ENCODE measurements at regions not wholly inside any gene's neighbourhood (a gene's known extent, or its start where the extent isn't known, plus 50 kb on each side); places are given as distances from the start of the nearest gene placed in this dataset.

DNA sequence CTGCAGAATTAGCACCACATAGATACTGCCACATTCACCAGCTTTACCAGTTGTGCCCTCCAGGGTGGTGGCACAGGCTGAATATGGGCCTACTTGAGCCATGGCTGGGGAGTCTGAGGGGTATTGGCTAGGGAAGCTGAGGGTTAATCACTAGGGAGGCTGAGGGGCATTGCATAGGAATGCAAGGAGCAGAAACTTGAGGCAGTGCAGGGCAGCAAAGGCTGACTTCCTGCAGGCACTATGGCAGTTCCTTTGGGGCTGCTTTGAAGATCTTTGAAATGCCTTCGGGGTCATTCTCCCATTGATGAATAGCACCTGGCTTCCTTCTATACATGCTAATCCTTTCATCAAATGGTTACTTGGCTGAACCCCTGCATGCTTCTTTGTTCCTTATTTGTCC lies 171.5 kb downstream of the RCN1 start:
- Histone ChIP-seq H3K36me3 (no peaks in the 10 kb centered on the region), H3K9me3 (replicated peaks) (no peaks in the 10 kb centered on the region), H3K27ac (no peak overlapping the region), H3K27me3 (replicated peaks) (peaks cover 13% of the 10 kb centered on the region), H3K4me3 (no peak overlapping the region), H3K4me1 (replicated peaks) (no peaks in the 10 kb centered on the region)
- DNase-seq (ENCODE audit: low read depth in 1 of 2, low spot score in 2 of 2) = no peak

DNA sequence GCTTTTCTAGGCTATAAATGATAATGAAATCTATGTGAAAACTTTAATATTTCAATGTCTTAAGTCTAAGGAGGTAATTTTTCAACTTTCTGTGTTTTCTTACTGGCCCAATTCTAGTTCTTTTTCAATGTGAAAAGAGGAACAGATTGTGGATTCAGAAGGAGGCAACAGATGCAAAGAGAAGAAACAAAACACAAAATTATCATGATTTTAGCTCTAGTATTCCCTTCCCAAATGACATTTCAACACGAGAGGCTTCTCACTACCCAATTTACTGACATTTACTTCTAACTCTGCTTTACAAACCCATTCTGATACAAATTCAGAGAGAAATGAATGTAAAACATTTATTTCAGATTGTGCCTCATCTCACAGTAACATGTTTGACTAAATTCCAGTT lies 169.4 kb downstream of the WT1 start:
- no peak overlapping the region for H3K4me3 ChIP-seq
- no peak for DNase-seq (ENCODE audit: low read depth in 1 of 2, low spot score in 2 of 2)
- H3K27me3 ChIP-seq (replicated peaks) = peaks cover 13% of the 10 kb centered on the region
- no peaks in the 10 kb centered on the region for H3K9me3 ChIP-seq (replicated peaks)
- no peaks in the 10 kb centered on the region for H3K4me1 ChIP-seq (replicated peaks)
- no peaks in the 10 kb centered on the region for H3K36me3 ChIP-seq
- H3K27ac ChIP-seq = no peak overlapping the region

DNA sequence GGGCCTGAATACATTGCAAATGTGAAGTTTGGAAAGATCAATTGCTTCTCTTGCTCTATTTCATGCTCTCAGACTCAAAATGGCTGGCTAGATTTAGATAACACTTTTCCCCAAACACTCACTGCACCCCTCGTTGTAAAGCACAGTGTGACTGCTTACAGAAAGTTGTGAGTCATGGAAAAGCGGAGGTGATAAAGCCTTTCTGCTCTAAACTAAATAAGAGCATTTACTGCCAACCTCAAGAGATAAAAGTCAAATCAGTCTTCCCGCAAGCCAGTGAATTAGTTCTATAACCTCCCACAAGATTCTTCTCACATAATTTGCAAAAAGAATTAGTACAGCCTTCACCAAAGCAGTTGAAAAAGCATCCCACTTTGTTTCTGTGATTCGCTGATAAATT lies 168.7 kb downstream of the WT1 start:
- peaks cover 15% of the 10 kb centered on the region for H3K27me3 ChIP-seq (replicated peaks)
- no peak overlapping the region for H3K4me3 ChIP-seq
- H3K4me1 ChIP-seq (replicated peaks) = no peaks in the 10 kb centered on the region
- no peaks in the 10 kb centered on the region for H3K36me3 ChIP-seq
- DNase-seq (ENCODE audit: low read depth in 1 of 2, low spot score in 2 of 2) = no peak
- H3K27ac ChIP-seq = no peak overlapping the region
- H3K9me3 ChIP-seq (replicated peaks) = no peaks in the 10 kb centered on the region

DNA sequence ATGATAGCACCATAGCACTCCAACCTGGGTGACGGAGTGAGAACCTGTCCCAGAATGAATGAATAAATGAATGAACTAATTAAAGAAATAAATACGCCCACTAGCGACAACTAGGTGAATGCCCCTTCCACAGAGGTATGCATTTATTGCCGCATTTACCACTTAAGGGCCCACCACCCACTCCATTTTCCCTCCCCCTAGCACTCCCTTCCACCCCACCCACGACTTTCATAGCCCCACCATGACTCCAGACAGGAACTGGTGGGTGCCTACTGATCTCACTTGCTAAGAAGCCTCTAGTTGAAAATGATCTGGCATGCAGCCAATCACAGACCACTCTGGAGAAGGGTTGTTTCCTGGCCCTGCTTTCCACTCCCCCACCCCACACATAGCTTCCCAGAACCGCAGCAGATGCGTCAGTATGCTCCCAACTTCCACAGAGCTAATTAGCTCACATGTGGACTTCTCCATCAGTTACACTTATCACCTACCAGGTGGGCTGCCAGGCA lies 167.6 kb downstream of the WT1 start:
- Histone ChIP-seq H3K4me3 (no peak overlapping the region), H3K36me3 (no peaks in the 10 kb centered on the region), H3K27me3 (replicated peaks) (peaks cover 18% of the 10 kb centered on the region), H3K27ac (no peak overlapping the region), H3K4me1 (replicated peaks) (no peaks in the 10 kb centered on the region), H3K9me3 (replicated peaks) (no peaks in the 10 kb centered on the region)
- DNase-seq (ENCODE audit: low read depth in 1 of 2, low spot score in 2 of 2) = no peak

DNA sequence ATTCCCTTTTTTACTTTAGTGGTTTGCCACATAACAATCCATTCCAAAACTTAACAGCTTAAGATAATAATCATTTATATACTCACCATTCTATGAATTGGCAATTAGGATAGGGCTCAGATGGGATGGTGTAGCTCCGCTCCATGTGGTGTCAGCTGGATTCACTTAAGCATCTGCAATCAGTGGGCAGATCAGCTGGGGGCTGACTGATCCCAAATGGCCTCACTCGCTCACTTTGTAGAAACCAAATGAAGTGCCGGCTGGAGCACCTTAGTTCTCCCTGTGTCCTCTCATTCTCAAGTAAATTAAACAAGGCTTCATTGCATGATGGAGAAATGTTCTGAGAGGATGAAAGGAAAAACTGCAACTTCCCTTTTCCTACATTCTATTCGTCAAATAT lies 161.4 kb downstream of the WT1 start:
- Histone ChIP-seq H3K4me3 (no peak overlapping the region), H3K4me1 (replicated peaks) (no peaks in the 10 kb centered on the region), H3K27ac (no peak overlapping the region), H3K9me3 (replicated peaks) (no peaks in the 10 kb centered on the region), H3K27me3 (replicated peaks) (0 out of 2 replicates have a peak, but pooled peaks cover 5% of the 10 kb centered on the region), H3K36me3 (no peaks in the 10 kb centered on the region)
- no peak for DNase-seq (ENCODE audit: low read depth in 1 of 2, low spot score in 2 of 2)

DNA sequence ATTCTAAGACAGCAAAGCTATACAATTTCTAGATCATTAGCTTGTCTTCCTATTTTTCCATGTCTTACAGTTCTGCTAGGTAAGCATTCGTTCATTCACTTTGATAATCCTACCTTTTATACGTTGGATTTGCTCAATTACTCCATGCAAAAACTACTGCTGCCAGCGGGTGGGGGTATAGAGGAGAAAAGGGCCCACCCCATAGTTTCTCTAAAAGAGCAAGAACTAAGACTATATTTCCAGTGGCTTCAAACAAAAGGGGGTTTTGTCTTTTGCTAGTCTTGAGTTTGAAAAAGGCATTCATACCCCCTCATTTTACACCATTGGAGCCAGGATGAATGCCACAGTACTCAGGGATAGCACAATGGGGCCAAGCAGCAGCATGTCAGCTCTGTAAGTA lies 155.7 kb downstream of the WT1 start:
- Histone ChIP-seq H3K4me1 (replicated peaks) (no peaks in the 10 kb centered on the region), H3K27ac (no peak overlapping the region), H3K27me3 (replicated peaks) (no peaks in the 10 kb centered on the region), H3K9me3 (replicated peaks) (no peaks in the 10 kb centered on the region), H3K36me3 (no peaks in the 10 kb centered on the region), H3K4me3 (no peak overlapping the region)
- no peak for DNase-seq (ENCODE audit: low read depth in 1 of 2, low spot score in 2 of 2)

DNA sequence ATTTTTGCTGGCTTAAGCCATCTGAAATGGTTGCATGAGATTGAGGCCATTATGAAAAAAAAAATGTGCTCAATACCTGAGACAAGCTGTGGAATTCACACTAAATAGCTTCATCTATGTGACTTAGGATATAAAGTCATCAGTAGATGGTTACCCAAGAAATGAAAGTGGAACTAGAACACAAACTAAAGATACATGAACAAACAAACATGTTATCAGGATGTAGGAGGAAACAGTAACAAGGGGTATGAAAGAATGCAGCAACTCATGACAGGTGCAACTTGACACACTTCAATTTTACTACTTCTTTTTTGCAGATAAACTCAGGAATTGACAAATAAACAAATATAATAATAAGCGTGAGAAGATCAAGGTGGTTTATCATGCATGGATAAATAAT lies 155.0 kb downstream of the WT1 start:
- H3K4me3 ChIP-seq = no peak overlapping the region
- H3K9me3 ChIP-seq (replicated peaks) = no peaks in the 10 kb centered on the region
- no peak for DNase-seq (ENCODE audit: low read depth in 1 of 2, low spot score in 2 of 2)
- no peaks in the 10 kb centered on the region for H3K36me3 ChIP-seq
- H3K27ac ChIP-seq = no peak overlapping the region
- no peaks in the 10 kb centered on the region for H3K27me3 ChIP-seq (replicated peaks)
- H3K4me1 ChIP-seq (replicated peaks) = no peaks in the 10 kb centered on the region

DNA sequence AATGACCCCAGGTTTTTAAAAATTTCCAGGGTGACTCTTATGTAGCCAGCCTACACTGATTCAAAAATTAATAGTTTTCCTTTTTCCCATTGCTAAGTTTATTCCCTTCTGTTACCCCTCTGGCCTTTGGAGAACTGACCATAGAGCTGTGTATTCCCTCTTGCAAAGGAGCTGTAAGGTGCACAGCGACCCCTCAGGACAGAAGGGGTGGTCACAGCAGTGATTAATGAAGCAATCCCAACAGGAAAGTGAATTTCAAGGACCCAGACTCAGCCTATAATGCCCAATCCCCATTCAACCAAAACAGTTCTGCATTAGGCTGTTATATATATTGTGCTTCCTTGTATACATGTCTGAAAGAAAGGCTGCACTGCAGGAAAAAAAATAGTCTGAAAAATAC lies 147.1 kb downstream of the WT1 start:
- no peaks in the 10 kb centered on the region for H3K36me3 ChIP-seq
- no peak overlapping the region for H3K4me3 ChIP-seq
- no peaks in the 10 kb centered on the region for H3K9me3 ChIP-seq (replicated peaks)
- H3K4me1 ChIP-seq (replicated peaks) = no peaks in the 10 kb centered on the region
- no peak overlapping the region for H3K27ac ChIP-seq
- no peak for DNase-seq (ENCODE audit: low read depth in 1 of 2, low spot score in 2 of 2)
- no peaks in the 10 kb centered on the region for H3K27me3 ChIP-seq (replicated peaks)

DNA sequence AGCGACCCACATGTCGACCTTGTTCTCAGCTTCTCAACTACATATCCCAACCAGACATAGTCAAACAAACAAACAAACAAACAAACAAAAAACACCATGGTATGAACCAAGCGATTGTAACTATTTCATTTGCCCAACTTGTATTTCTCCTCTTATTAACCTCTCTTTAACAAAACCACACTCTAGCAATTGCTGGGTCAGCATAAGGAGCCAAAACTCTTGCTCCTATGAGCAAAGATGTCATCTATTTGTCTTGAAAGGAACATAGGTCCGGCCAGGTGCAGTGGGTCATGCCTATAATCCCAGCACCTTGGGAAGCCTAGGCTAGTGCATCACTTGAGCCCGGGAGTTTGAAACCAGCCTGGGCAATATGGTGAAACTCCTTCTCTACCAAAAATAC lies 145.6 kb downstream of the WT1 start:
- no peaks in the 10 kb centered on the region for H3K27me3 ChIP-seq (replicated peaks)
- H3K4me1 ChIP-seq (replicated peaks) = no peaks in the 10 kb centered on the region
- H3K36me3 ChIP-seq = no peaks in the 10 kb centered on the region
- no peak overlapping the region for H3K4me3 ChIP-seq
- no peaks in the 10 kb centered on the region for H3K9me3 ChIP-seq (replicated peaks)
- DNase-seq (ENCODE audit: low read depth in 1 of 2, low spot score in 2 of 2) = no peak
- H3K27ac ChIP-seq = no peak overlapping the region

DNA sequence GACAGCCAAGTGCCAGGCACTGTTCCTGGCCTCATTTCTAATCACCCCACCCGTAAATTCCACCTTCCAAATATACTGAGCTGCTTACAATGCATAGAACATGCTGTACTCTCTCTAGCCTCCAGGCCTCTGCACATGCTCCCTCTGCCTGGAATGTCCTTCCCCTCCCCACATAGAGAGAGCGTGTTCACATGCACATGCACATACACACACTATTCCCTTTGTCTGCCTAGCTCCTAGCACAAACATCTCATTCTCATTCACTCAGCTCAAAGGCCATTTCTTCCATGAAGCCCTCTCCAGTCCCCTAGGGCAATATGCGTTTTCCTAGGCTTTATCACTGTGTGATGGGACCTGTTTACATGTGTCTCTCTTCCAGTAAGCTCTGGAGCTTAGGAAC lies 144.6 kb downstream of the WT1 start:
- H3K27me3 ChIP-seq (replicated peaks) = no peaks in the 10 kb centered on the region
- H3K9me3 ChIP-seq (replicated peaks) = no peaks in the 10 kb centered on the region
- no peak for DNase-seq (ENCODE audit: low read depth in 1 of 2, low spot score in 2 of 2)
- H3K4me3 ChIP-seq = no peak overlapping the region
- H3K36me3 ChIP-seq = no peaks in the 10 kb centered on the region
- H3K27ac ChIP-seq = no peak overlapping the region
- H3K4me1 ChIP-seq (replicated peaks) = no peaks in the 10 kb centered on the region

DNA sequence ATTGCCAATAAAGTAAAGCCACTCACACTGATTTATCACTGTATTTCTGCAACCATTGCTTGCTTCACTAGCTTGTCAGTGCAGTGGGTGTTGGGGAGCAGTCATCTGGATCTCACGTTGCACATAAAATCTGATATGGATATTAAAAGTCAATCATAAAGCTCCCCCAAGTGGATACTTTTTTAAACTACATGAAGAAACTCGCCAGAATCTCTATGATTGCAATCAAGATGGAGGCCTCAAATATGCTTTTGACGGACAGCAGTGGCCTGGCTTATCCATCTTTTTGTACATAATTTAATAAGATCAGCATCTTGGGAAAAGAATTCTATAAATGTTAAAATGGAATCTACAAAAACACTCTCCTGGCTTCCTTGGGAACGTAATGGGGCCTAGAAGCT lies 137.7 kb downstream of the WT1 start:
- no peaks in the 10 kb centered on the region for H3K36me3 ChIP-seq
- DNase-seq (ENCODE audit: low read depth in 1 of 2, low spot score in 2 of 2) = no peak

DNA sequence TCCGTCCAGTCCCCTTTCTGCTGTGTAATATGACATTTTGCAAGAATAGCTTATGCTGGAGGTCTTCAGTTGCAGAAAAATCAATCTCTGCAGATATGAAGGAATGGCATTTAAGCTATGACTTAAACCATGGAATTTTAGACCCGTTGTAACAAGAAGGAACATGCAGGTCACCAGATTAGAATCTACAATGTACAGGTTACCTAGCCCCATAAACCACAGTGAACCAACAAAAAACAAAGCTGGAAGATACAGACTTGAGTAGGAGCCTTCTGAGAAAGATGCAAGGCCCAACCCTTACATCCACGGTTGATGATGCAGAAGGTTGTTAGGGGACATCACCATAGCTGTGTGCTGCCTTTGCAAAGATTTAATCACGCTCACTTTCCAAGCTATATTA lies 132.5 kb downstream of the WT1 start:
- H3K9me3 ChIP-seq (replicated peaks) = no peaks in the 10 kb centered on the region
- no peaks in the 10 kb centered on the region for H3K27me3 ChIP-seq (replicated peaks)
- H3K4me3 ChIP-seq = no peak overlapping the region
- no peaks in the 10 kb centered on the region for H3K36me3 ChIP-seq
- DNase-seq (ENCODE audit: low read depth in 1 of 2, low spot score in 2 of 2) = no peak
- H3K4me1 ChIP-seq (replicated peaks) = no peaks in the 10 kb centered on the region
- no peak overlapping the region for H3K27ac ChIP-seq

More for the DNA sequence above, 137.7 kb downstream of the WT1 start:
- Histone ChIP-seq H3K27ac (no peak overlapping the region), H3K4me3 (no peak overlapping the region), H3K4me1 (replicated peaks) (no peaks in the 10 kb centered on the region), H3K9me3 (replicated peaks) (no peaks in the 10 kb centered on the region), H3K27me3 (replicated peaks) (no peaks in the 10 kb centered on the region)

DNA sequence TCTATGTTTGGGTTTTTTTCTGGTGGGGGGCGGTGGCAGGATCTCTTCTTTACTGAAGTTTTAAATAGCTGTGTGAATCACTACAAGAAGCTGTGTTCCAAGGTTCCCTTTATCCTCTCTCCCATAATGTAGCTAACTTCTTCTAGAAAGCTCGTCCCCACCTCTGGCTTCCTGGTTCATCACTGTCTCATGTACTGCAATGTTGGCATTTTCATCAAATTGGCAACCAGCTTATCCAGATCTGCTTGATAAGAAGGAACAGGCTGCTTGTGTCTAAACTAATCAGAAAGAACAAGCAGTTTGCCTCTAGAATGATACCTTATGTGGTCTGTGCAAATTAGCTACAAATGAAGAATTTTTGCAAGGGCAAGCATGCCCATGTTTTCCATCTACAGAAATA lies 130.8 kb downstream of the WT1 start:
- no peak for DNase-seq (ENCODE audit: low read depth in 1 of 2, low spot score in 2 of 2)
- H3K4me3 ChIP-seq = no peak overlapping the region
- H3K27ac ChIP-seq = no peak overlapping the region
- H3K27me3 ChIP-seq (replicated peaks) = no peaks in the 10 kb centered on the region
- no peaks in the 10 kb centered on the region for H3K4me1 ChIP-seq (replicated peaks)
- H3K36me3 ChIP-seq = no peaks in the 10 kb centered on the region
- no peaks in the 10 kb centered on the region for H3K9me3 ChIP-seq (replicated peaks)

DNA sequence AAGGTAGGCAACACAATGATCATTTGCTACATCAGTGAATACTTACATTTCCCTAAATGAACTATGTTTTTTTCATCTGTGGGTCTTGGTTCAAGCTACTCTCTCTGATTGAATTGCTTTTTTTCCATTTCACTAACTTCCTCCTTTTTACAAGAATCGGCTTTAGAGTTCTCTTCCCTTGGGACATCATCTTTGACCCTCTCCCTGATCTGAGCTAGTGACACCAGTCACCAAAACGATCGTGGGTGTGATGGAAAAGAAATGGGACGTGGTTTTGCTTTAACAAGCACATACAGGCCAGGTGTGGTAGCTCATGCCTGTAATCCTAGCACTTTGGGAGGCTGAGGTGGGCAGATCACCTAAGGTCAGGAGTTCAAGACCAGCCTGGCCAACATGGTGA lies 129.9 kb downstream of the WT1 start:
- H3K36me3 ChIP-seq = no peaks in the 10 kb centered on the region
- H3K4me1 ChIP-seq (replicated peaks) = no peaks in the 10 kb centered on the region
- H3K4me3 ChIP-seq = no peak overlapping the region
- no peak for DNase-seq (ENCODE audit: low read depth in 1 of 2, low spot score in 2 of 2)
- H3K27ac ChIP-seq = no peak overlapping the region
- H3K27me3 ChIP-seq (replicated peaks) = no peaks in the 10 kb centered on the region
- no peaks in the 10 kb centered on the region for H3K9me3 ChIP-seq (replicated peaks)

DNA sequence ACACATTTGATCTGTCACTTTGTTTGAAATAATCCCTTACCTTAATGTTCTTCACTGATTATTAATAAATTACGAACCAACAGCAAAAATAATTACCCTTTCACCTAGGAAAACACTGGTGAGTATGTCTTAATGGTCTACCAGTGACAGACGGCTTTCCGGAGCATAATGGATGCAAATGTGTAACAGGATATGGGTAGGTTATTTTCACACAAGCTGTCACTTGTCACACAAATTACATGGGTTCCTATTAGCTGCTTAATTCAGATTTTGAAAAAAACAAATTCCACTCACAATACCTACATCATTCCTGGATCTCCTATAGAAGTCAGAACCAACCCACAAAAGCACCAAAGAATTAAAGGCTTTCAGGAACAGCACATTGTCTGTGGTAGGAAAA lies 127.9 kb downstream of the WT1 start:
- H3K27me3 ChIP-seq (replicated peaks) = no peaks in the 10 kb centered on the region
- no peaks in the 10 kb centered on the region for H3K36me3 ChIP-seq
- no peak overlapping the region for H3K4me3 ChIP-seq
- DNase-seq (ENCODE audit: low read depth in 1 of 2, low spot score in 2 of 2) = no peak
- no peaks in the 10 kb centered on the region for H3K4me1 ChIP-seq (replicated peaks)
- no peak overlapping the region for H3K27ac ChIP-seq
- H3K9me3 ChIP-seq (replicated peaks) = no peaks in the 10 kb centered on the region
